Heart left ventricle (tissue), 13 donors: ENCODE measurements at regions not wholly inside any gene's neighbourhood (a gene's known extent, or its start where the extent isn't known, plus 50 kb on each side); places are given as distances from the start of the nearest gene placed in this dataset.

Source experiments
- POLR2A ChIP-seq, 2 donors: fragments of 450-650 bp; IDR thresholded peaks; one replicate each; pipeline ENCODE4 v1.6.1; 2017; ENCODE audit warnings: antibody characterized with exemption in 2 of 2, mild to moderate bottlenecking in 2 of 2, moderate library complexity in 2 of 2
- TF ChIP-seq, protein P1 (sequence below), 12 donors: fragments of 200-600 bp; sonication (generic) in 4 of 12; IDR thresholded peaks; one replicate each; pipeline versions ENCODE4 v1.5.0 to v1.8.0; 2018 to 2022; ENCODE audit warnings: antibody characterized with exemption in 12 of 12, mild to moderate bottlenecking in 5 of 12
- donor health status: ischemic (EF 13 %, LVEDD 7.1; RV severe dilation, severe dysfunction).
- donor health status: DM: no; HTN: yes; CAD: no.
- donor health status: DM: no; HTN: no; CAD: no.
- donor health status: ischemic (EF 25% LVEDD 6.9; RV normal size, moderate dysfunction).
- donor health status: ischemic (EF 25% LVEDD 5.7; RV mildly dilated, moderate dysfunction).
- donor health status: ischemic (EF 35%, LVEDD 5.7; RV mildly dilated, moderate dysfunction).
- donor health status: nonischemic (EF 11% LVEDD 7.7; RV severe dilation, severe dysfunction).
- donor health status: DM: yes; HTN: yes; CAD: no.
- donor health status: PGD.
- donor health status: ischemic (EF 29% LVEDD 5.4; RV normal size, mild dysfunction).
- donor health status: nonischemic (EF 23%, LVEDD 6.1; RV moderate dilation, normal function).

DNA sequence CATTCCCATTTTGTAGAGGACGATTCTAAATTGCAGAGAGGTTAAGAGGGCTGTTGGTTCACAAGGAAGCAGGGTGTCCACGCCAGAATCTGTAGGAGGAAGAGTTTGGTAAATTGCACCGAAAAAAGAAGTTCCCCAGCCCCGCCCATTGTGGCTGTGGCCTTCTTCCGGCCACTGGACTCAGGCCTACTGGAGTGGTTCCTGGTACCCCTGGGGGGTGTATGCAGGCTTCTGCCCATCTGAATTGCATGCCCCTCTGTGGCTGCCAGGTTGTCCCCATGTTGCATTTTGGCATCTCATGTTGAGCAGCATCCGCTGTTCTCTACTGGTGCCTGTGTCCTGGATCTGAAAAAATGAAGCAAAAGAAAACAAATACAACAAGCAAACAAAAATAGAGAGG is 234.2 kb downstream of the WDR11 start:
- no peak for TF ChIP-seq POLR2A (IDR thresholded peaks at IDR 0.05)
- TF ChIP-seq, protein P1, sequence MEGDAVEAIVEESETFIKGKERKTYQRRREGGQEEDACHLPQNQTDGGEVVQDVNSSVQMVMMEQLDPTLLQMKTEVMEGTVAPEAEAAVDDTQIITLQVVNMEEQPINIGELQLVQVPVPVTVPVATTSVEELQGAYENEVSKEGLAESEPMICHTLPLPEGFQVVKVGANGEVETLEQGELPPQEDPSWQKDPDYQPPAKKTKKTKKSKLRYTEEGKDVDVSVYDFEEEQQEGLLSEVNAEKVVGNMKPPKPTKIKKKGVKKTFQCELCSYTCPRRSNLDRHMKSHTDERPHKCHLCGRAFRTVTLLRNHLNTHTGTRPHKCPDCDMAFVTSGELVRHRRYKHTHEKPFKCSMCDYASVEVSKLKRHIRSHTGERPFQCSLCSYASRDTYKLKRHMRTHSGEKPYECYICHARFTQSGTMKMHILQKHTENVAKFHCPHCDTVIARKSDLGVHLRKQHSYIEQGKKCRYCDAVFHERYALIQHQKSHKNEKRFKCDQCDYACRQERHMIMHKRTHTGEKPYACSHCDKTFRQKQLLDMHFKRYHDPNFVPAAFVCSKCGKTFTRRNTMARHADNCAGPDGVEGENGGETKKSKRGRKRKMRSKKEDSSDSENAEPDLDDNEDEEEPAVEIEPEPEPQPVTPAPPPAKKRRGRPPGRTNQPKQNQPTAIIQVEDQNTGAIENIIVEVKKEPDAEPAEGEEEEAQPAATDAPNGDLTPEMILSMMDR (IDR thresholded peaks at IDR 0.05): no peak
